GM18517 (cell line): ENCODE measurements at regions not wholly inside any gene's neighbourhood (a gene's known extent, or its start where the extent isn't known, plus 50 kb on each side); places are given as distances from the start of the nearest gene placed in this dataset.
"Not testable (repeated sequence)": the region's sequence is repeated elsewhere in the genome, so short reads cannot be mapped to it uniquely, and the experiment has no call there.

ENCODE experiments used
- ATAC-seq: cut with Tn5 transposase; IDR thresholded peaks from one replicate; pipeline ENCODE4 v1.9.1; 2021; ENCODE audit warnings: mild to moderate bottlenecking, moderate library complexity; ENCODE audit not compliant: unreplicated experiment

DNA sequence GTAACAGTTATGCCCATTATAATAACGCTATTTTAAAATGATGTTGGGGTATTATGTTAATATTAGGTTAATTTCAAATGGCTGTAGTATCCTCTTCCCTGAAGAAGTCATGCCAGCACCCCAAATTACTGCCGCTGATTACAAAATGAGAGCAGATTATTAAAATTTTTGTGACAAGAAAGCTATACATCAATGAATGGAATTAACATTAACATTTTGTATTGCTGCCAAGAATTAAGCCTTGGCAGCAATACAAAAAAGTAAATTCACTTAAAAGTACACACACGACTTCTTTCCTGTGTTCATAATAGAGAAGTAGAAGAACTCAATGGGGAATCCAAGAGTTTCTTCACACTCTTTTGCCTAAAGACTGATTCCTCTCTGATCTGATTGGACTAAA is 482.8 kb downstream of the STIM2 start:
- ATAC-seq, result no peak

DNA sequence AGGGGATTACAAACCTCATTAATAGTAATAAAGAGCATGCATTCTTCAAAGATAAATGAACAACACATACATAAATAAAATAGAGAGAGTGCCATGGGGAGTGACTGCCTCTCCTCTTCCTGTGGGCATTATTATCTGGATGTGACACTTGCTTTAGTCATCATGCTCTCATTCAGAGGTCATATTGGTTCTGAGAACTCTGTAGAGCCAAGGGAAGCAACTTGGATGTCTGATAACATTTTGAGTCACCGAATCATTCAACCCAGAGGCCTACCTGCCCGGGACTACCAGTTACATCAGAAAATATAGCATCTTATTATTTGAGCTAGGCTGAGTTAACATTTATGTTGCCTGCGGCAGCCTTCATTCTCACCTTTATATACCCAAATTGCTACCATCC is 489.5 kb downstream of the STIM2 start:
- ATAC-seq, result no peak

DNA sequence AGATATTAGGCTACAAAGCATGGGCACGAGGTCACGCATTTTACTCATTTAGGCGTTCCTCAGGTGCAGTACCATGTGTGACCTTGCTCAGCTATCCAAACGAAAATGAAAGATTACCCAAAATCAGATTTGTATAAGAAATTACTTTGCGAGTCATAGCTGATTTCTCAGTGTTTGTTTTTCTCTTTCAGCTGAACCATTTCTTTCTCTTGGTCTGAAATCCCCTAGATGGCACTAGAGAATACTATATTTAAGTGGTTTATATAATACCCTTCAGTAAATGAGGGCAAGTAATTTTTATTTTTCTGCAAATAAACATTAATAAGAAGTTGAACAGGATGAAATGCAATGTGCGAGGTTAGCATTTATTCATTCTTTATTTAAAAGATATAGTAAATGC is 496.6 kb downstream of the STIM2 start:
- no peak for ATAC-seq

DNA sequence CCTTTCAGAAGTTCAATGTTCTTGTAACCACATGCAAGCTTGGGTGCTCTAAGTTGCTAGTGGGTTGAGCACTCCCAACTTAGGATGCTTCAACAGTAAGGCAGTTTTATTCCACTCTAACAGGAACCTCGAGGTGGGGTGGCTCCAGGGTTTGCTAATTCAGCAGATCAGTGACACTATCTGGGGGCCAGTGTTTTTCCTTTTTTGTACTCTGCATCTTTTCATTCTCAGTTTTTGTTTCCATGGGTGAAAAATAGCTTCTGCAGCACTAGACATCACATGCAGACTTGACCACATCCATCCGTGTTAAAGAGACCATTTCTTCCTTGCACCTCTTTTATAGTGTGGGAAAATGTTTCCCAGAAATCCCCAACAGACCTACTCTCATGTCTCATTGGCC is 497.6 kb downstream of the STIM2 start:
- ATAC-seq, result no peak

DNA sequence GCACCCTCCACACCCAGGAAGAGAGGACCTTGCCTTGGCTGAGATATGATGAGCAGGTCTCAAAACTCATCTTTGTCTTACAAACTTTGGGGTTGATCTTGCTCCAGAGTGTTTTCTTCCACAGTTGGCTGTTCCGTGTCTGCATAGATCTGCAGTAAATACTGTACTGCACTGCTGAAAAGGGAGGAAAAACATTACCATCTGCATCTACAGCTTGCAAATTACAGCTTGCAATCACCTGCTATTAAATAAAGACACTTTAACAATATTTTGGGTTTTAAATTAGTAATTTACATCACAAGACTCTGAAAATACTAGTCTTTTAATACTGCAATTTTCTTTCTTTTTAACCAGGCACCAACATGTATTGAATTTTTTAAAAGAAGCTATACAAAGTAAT is 499.5 kb downstream of the STIM2 start:
- ATAC-seq, result no peak

DNA sequence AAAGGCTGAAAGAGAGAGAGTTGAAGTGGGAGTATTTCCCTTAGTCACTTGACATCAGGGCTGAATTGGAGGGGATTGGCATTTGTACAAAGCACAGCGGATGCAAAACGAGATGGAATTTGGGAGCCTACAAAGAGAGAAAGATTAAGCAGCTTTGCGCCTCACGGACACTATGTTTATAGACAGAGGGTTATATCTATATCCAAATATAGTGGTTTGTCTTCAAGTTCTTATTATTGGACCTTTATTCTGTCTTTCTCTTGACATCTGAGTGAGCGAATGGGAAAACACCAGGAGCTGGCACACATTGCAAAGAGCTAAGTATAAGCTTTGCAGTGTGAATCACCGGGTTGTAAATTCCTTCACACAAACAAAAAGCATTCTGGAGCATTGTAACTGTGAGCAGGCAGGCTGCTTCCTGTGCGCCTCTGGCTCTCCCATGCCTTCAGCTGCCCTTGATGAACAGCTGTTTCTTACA is 500.2 kb downstream of the STIM2 start:
- ATAC-seq, result no peak

DNA sequence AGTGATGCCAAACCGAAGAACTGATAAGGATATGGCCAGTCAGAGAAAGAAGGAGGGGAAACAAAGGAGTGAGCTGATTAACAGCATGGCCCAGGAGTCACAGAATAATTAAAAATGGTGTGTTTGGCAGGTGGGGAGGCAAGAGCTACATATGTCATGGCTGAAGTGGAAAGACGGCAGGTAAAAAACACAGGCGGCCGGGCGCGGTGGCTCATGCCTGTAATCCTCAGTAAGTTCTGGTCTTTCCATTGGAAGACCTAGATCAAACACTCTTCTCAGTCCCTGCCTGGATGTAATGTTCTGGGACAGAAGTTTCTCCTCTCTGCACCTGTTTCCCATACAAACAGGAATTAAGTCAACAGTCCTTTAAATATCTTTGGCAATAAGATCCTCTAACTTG is 503.9 kb downstream of the STIM2 start:
- no peak for ATAC-seq

DNA sequence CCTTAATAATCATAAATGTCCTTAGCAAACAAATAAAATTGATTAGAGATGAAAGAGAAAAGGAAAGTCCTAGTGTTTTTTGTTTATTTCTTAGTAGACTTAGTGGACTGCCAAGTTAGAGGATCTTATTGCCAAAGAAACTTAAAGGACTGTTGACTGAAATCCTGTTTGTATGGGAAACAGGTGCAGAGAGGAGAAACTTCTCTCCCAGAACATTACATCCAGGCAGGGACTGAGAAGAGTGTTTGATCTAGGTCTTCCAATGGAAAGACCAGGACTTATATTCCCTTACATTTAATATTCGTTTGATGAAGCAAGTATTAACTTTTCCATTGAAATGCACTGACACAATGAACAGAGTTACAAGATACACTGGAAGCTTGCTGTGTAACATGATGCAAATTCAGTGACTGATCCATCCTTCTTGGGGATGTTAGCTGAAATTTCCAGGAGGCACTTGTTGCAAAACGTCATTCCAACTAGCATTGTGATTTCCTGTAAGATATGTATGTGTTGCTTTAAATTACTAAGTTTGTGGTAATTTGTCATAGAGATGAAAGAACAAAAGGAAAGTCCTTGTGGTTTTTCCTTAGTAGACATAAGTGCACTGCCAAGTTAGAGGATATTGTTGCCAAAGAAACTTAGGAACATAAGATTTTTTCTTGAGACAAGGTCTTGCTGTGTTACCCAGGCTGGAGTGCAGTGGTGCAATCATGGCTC is 505.6 kb downstream of the STIM2 start:
- ATAC-seq, result no peak

DNA sequence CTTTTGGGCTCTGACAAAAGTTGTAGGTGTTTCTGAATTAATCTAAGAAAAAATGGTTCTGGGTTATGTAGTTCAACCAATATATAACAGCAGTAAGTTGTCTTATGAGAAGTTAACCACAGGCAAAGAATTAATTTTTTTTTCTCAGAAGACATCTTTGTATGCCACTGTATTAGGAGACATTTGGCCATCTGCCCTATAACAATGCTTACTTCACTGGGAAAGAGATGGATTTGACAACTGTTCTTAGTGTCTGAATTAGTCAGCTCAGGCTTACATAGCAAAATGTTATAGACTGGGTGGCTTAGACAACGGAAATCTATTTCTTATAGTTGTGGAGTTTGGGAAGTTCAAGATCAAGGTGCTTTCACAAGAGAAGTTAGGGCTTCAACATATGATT is 508.1 kb downstream of the STIM2 start:
- ATAC-seq, result no peak

DNA sequence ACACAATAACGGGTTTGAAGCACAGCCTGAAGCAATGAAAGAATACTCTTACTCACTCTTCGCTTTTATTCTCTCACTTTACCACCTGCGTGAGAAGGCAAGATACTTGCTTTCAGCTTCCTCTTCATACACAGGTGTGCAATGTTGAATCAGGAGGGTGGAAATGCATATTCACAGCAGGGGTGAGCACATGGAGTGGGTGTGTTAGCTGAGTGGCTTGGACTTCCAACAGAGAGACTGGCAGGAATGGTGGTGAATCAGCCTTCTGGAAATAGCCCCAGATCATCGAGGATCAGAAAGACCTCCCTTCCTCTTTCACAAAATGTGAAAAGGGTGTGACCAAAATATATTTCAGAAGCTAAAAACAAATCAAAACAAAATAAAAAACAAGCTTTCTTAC is 521.2 kb downstream of the STIM2 start:
- ATAC-seq, result no peak

DNA sequence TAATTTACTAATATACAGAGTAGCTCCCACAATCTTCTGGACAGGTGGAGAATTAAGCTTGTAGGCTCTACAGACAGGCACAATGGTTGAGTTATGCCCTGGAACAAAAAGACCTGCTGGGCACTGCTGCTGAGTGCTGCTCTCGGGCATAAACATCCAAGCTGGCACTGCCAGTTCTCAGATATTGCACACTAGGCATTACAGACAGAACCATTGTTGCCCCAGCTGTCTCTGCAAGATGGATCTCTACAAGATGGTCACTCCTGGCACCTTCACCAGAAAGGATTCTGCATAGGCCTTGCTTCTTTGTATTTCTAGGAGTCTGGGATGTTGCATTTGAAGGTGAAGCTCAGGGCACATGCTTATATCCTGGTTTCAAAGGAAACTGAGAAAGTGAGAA is 527.1 kb downstream of the STIM2 start:
- no peak for ATAC-seq

DNA sequence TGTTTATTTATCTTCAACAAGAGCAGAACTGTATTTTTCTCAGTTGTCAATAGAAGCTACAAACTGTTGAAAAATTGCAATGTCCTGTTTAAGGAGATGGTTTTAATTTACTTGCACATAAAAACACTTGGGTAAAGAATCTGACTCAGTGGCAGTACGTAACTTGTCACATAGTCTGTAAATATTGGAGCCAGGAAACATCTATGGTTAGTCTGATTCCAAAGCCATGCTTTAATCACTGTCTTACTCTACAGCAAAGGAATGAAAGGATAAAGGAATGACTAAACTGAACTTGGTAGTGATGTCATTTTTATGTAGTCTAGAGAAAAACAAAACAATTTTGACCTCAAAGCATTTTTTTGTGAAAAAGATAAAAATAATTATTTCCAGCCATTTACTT is 537.2 kb downstream of the STIM2 start:
- ATAC-seq, result no peak

DNA sequence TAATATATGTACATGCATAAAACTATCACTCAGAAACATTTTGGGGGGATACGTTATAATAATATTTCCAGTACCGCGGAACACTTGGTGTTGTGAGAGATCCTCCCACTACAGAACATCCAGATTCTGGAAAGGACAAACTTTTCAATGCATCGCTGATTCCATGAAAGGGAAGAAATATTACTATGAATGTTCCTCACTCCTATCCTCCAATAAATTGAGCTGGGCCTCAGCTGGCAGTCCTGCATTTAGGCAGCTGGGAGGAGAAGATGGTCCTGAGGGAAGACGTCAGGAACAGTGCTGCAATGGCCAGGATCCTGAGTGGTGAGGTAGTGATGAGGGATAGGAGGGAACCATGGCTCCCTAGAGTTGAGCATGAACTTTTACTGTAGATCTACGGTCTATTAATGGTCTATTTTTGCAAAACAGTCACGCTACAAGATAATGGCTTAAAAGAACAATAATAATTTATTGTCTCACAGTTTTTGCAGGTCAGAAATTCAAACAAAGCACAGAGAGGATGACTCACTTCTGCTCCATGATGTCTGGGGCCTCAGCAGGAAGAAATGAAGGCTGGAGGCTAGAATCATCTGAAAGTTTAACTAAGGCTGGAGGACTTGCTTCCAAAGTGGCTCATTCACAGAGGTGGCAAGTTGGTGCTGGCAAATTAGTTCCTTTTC is 538.1 kb downstream of the STIM2 start:
- no peak for ATAC-seq

DNA sequence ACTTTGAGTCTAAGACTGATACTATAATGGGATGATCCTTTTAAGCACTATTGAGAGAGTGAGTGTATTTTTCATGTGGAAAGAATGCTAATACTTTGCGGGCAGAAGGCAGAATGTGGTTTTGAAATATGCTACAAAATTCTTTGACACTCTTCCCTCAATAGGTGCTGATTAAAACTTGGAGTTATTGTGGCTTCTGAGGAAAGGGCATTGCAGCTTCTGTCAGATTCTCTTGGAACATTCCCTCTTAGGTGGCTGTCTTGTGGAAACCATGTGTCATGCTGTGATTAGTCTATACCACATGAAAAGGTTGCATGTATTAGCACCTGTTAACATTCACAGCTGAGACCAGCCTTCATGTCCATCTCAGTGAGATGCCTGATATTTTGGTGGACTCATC is 547.0 kb downstream of the STIM2 start:
- ATAC-seq, result no peak

DNA sequence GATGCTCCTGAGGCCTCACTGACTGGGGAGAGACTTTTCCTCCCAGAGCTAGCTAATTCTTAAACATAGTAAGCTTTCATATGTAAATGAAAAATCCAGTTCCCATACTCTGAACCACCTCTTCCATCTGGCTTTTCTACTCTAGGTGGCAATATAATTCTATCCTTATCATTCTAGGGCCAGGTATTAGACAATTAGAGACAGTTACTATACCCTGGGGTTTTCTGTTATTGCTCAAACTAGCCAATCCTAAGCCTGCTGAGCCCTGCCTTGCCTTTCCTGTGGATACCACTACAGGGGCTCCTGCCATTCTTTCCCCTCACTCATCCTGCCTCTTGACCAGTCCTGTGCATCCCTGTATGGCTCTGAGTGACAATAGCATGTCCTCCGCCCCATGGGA is 552.0 kb downstream of the STIM2 start:
- no peak for ATAC-seq

DNA sequence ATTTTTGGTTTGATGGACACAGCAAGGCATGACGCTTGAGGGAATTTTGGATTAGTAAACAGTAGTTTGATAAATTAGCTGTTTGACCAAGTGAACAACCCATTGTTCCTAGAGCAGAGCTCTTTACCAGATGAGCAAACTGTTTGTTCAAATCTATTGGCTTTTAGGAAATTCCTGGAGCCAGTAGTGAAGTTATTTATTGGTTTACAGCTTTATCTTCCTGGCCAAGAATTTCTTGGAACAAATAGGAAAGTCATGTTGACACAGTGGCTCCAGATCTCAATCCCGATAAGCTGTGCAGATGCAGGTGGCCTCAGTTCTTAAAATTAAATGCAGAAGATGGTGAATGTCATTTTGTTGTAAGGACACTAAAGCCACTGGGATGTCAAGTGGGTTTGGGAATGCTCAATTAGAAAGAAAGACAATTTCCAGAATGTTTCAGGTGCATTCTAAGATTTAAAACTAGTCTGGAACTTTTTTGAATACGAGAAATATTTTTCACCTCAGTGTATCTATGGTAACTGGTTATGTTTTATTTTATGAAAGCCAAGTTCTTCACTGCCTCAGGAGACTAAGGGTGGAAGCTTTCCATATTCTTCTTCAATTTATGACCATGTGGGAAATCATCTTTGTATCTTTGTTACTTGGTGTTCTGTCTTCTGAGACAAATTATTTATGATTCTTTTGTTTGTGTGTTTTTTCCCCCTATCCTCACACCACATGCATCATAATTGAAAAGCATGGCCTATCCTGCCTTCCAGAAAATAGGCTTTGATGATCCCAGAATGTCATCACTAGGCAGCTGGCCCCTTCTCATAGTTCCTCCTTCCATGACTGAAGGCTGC is 554.5 kb downstream of the STIM2 start:
- no peak for ATAC-seq

DNA sequence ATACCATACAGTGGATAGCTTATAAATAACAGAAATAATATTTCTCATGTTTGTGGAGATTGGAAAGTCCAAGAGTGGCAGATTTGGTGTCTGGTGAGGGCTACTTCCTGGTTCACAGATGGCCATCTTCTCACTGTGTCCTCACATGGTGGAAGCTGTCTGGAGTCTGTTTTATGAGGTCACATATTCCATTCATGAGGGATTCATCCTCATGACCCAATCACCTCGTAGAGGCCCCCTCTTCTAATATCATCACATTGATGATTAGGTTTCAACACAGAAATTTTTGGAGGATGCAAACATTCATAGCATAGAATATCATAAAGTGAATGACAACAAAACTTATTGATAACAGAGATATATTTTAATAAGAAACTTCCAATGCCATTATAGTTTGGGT is 568.0 kb downstream of the STIM2 start:
- no peak for ATAC-seq

DNA sequence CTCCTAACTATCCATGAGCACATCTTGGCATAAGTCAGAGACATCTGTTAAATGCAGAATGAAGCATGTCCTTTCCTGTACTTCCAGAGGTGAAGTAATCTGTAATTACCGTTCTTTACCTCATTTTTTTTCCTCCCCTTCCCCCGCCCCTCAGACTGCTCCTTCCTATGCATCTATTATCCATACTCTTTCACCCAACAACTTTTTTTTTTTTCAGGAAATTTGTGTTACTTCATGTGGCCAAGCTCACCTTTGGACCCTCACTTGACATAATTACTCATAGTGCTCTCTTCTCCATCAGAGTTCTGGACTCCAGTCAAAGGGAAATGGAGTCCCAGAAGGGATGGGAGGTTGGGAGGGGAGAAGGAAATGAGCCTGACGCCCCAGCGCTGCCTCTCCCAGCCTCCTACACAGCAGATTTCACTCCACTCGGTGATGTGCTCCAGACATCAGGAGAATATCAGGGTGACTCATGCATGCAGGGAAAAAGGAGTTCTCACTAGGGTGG is 568.8 kb downstream of the STIM2 start:
- ATAC-seq, result no peak

DNA sequence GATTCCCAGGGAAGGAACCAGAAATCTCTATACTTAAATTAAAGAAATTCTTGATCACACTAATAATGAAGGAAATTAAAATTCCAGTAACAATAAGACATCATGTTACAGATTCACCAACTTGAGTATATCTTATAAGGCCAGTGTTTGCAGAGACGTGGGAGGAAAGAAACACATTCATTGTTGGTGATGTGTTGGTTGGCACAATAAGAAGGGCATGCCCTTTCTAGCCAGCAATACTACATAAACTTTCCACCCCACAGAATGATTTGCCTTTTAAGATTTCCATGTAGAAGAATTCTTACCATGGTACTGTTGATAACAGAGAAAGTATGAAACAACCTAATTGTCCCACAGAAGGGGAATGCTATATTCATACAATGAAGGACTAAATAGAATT is 581.5 kb downstream of the STIM2 start:
- no peak for ATAC-seq

DNA sequence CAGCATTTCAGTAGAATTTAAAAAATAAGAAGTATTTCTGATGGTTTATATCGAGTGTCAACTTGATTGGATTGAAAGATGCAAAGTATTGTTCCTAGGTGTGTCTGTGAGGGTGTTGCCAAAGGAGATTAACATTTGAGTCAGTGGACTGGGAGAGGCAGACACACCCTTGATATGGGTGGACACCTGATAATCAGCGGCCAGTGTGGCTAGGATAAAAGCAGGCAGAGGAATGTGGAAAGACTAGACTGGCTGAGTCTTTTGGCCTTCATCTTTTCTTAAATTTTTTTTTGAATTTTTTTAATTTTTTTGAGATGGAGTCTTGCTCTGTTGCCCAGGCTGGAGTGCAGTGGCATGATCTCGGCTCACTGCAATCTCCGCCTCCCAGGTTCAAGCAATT is 582.0 kb downstream of the STIM2 start:
- not testable (repeated sequence) for ATAC-seq

DNA sequence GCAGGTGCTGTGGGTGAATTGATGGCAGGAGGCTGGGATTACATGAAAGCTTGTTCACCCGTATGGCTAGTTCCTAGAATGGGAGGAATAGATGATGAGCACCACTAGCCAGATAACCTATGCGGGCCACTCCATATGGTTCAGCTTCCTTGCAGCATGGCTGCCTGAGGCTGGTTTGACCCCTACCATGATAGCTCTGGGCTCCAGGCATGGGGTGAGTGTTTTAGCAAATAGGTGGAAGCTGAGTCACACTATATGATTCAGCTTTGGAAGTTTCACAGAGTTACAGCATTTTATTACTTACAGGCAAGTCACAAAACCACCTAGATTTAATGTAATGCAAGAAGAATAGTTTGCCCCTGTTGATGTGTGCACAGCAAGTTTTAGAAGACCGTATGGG is 603.2 kb downstream of the STIM2 start:
- no peak for ATAC-seq

DNA sequence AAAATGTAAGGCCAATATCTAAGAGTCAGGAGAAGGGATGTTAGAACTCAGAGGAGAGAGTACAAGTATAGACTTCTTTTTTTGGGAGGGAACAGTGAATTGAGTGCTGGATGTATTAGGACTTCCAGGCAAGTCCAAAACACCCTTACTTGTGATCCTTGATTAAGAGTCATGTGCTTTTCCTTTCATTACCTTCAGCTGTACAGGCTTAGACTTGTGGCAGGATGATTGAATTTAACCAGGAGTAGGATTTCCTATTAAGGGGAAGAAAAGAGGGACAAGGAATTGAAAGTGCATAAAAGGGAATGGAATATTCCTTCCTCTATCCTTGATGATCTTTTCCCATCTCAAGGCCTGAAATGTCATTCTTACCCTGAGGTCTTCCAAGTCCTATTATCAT is 606.7 kb downstream of the STIM2 start:
- no peak for ATAC-seq
